GM12878 (cell line): ENCODE measurements at regions not wholly inside any gene's neighbourhood (a gene's known extent, or its start where the extent isn't known, plus 50 kb on each side); places are given as distances from the start of the nearest gene placed in this dataset.

Source experiments
- ATAC-seq: fragments of 200-7000 bp; cut with Tn5 transposase; 3 replicates; pipeline ENCODE4 v1.9.1; 2020; ENCODE audit warnings: mild to moderate bottlenecking, moderate library complexity
- BruUV-seq: library from RNA; stranded (reverse); fragments of 400-500 nt; replicated peaks from 2 replicates; lab custom pipeline; 2021; lab: Mats Ljungman, UMichigan
- CTCF ChIA-PET: fragments of 300-600 bp; sonication (Branson Sonifier 250); formaldehyde crosslinking; extraction: SDS; loops from one replicate; lab custom pipeline; 2021; ENCODE audit warnings: inconsistent platforms; lab: Yijun Ruan, JAX
- POLR2A ChIA-PET: fragments of 350-600 bp; formaldehyde crosslinking; extraction: SDS; loops from one replicate; lab custom pipeline; 2021; ENCODE audit warnings: inconsistent platforms; lab: Charles Lee
- RAD21 ChIA-PET: fragments of 300-600 bp; sonication (Branson Sonifier 250); formaldehyde crosslinking; loops from one replicate; lab custom pipeline; 2023; ENCODE audit warnings: antibody characterized with exemption; ENCODE audit not compliant: unreplicated experiment; lab: Charles Lee
- SMC1A ChIA-PET: fragments of 300-600 bp; sonication (Branson Sonifier 250); formaldehyde crosslinking; loops from one replicate; lab custom pipeline; 2023; ENCODE audit not compliant: unreplicated experiment, uncharacterized antibody; lab: Charles Lee
- DNase-seq: peaks from one replicate; pipeline ENCODE4 v3.0.0-alpha.2; 2011; ENCODE audit warnings: low read depth, low spot score
- FAIRE-seq: peaks from 3 replicates; lab custom pipeline; 2011; peaks lifted over from hg19 to GRCh38; lab: Jason Lieb, UNC
- H2AFZ ChIP-seq: 2 replicates; pipeline ENCODE4 v1.6.0; 2011; ENCODE audit warnings: low read depth, low read length, control low read depth; ENCODE audit not compliant: control insufficient read depth
- H3K27ac ChIP-seq: 2 replicates; pipeline ENCODE4 v1.5.1; 2011; ENCODE audit warnings: control low read depth; ENCODE audit not compliant: control insufficient read depth, insufficient read depth
- H3K27me3 ChIP-seq, 2 experiments: replicated peaks in 1 of 2; 2 replicates each; pipeline versions ENCODE4 v1.6.0 to v1.6.1; 2011; ENCODE audit warnings: low read length in 1 of 2; ENCODE audit not compliant: control insufficient read depth in 2 of 2, insufficient read depth in 2 of 2
- H3K36me3 ChIP-seq, 2 experiments: 2 replicates each; pipeline ENCODE4 v1.5.1; 2011; ENCODE audit warnings: low read length in 1 of 2; ENCODE audit not compliant: control insufficient read depth in 2 of 2, insufficient read depth in 2 of 2
- H3K4me1 ChIP-seq: 2 replicates; pipeline ENCODE4 v1.6.1; 2011; ENCODE audit warnings: mild to moderate bottlenecking, low read length, moderate library complexity, mixed read lengths; ENCODE audit not compliant: control insufficient read depth, insufficient read depth
- H3K4me2 ChIP-seq: 2 replicates; pipeline ENCODE4 v1.6.0; 2011; ENCODE audit warnings: control low read depth; ENCODE audit not compliant: control insufficient read depth, insufficient read depth
- H3K4me3 ChIP-seq: fragments of 200-600 bp; sonication (generic); 2 replicates; pipeline ENCODE4 v1.5.1; 2016
- H3K79me2 ChIP-seq: 2 replicates; pipeline ENCODE4 v1.6.0; 2011; ENCODE audit warnings: low read length; ENCODE audit not compliant: control insufficient read depth, insufficient read depth
- H3K9ac ChIP-seq: 2 replicates; pipeline ENCODE4 v1.8.0; 2011; ENCODE audit warnings: low read length, control low read depth, mixed read lengths; ENCODE audit not compliant: control insufficient read depth, insufficient read depth
- H3K9me3 ChIP-seq: replicated peaks from 3 replicates; pipeline ENCODE4 v1.5.1; 2011; ENCODE audit warnings: mild to moderate bottlenecking, low read length; ENCODE audit not compliant: control insufficient read depth, insufficient read depth
- H4K20me1 ChIP-seq: 2 replicates; pipeline ENCODE4 v1.6.0; 2011; ENCODE audit not compliant: control insufficient read depth, insufficient read depth
- ATF2 ChIP-seq: IDR thresholded peaks from 2 replicates; pipeline ENCODE4 v1.6.1; 2012; ENCODE audit warnings: low read length, inconsistent platforms
- ATF7 ChIP-seq: fragments of 450-650 bp; IDR thresholded peaks from 2 replicates; pipeline ENCODE4 v1.6.1; 2016; ENCODE audit warnings: low read depth, mild to moderate bottlenecking
- BCLAF1 ChIP-seq: fragments of 450-650 bp; IDR thresholded peaks from 2 replicates; pipeline ENCODE4 v1.6.1; 2017; ENCODE audit warnings: antibody characterized with exemption, mild to moderate bottlenecking, moderate library complexity
- E4F1 ChIP-seq: fragments of 450-650 bp; IDR thresholded peaks from 2 replicates; pipeline ENCODE4 v1.6.1; 2018; ENCODE audit warnings: borderline replicate concordance, mild to moderate bottlenecking; ENCODE audit not compliant: partially characterized antibody
- LARP7 ChIP-seq: fragments of 450-650 bp; IDR thresholded peaks from 2 replicates; pipeline ENCODE4 v1.6.1; 2017; ENCODE audit warnings: mild to moderate bottlenecking
- MTA3 ChIP-seq: IDR thresholded peaks from 2 replicates; pipeline ENCODE4 v1.6.1; 2012; ENCODE audit warnings: low read length, inconsistent platforms, borderline replicate concordance
- NR2C2 ChIP-seq: IDR thresholded peaks from 2 replicates; pipeline ENCODE4 v1.6.1; 2011; ENCODE audit warnings: borderline replicate concordance, low read depth; ENCODE audit not compliant: control insufficient read depth, insufficient read length
- PML ChIP-seq: IDR thresholded peaks from 2 replicates; pipeline ENCODE4 v1.6.1; 2012; ENCODE audit warnings: low read length, inconsistent platforms
- RUNX3 ChIP-seq: IDR thresholded peaks from 2 replicates; pipeline ENCODE4 v1.6.1; 2012; ENCODE audit warnings: low read length, inconsistent platforms
- SP1 ChIP-seq: IDR thresholded peaks from one replicate; pipeline ENCODE4 v1.6.1; 2011; ENCODE audit warnings: low read depth, low read length
- TARDBP ChIP-seq: IDR thresholded peaks from 2 replicates; pipeline ENCODE4 v1.6.1; 2016; ENCODE audit warnings: borderline replicate concordance
- TCF3 ChIP-seq: IDR thresholded peaks from 2 replicates; pipeline ENCODE4 v1.6.1; 2012; ENCODE audit warnings: low read depth, mild to moderate bottlenecking, low read length, borderline replicate concordance; ENCODE audit not compliant: insufficient read depth
- USF1 ChIP-seq: IDR thresholded peaks from 2 replicates; pipeline ENCODE4 v1.6.1; 2011; ENCODE audit warnings: borderline replicate concordance, low read depth, mild to moderate bottlenecking, moderate library complexity, mixed read lengths, low read length; ENCODE audit not compliant: insufficient read depth; ENCODE audit errors: extremely low read length
- ZBTB11 ChIP-seq: fragments of 450-650 bp; formaldehyde crosslinking; IDR thresholded peaks from 2 replicates; pipeline ENCODE4 v1.5.0; 2022; ENCODE audit warnings: mild to moderate bottlenecking, missing genetic modification characterization
- ZNF24 ChIP-seq: fragments of 450-650 bp; IDR thresholded peaks from 2 replicates; pipeline ENCODE4 v1.6.1; 2017; ENCODE audit warnings: antibody characterized with exemption, mild to moderate bottlenecking
- WGBS: methylation state at CpG from one replicate; pipeline ENCODE4 v1.1.6; 2016; ENCODE audit warnings: low lambda C conversion rate; ENCODE audit not compliant: insufficient replicate concordance, insufficient coverage; ENCODE audit errors: missing lambda C conversion rate; 5-methylcytosine and 5-hydroxymethylcytosine counted together
- in situ Hi-C: fragments of 300-500 bp; cut with MboI; formaldehyde crosslinking; loops from 9 replicates; pipeline ENCODE4 v1.14.3; 2018; ENCODE audit warnings: mixed read lengths
- intact Hi-C: fragments of 100-400 bp; cut with micrococcal nuclease; formaldehyde crosslinking; loops from one replicate; pipeline ENCODE4 v1.14.2; 2022; ENCODE audit not compliant: unreplicated experiment

GRCh38 chr2:145832681-145833080 lies 1312.8 kb upstream of the ZEB2 start:
- Histone ChIP-seq H4K20me1 (no peaks in the 10 kb centered on the region), H2AFZ (no peak overlapping the region), H3K27ac (no peak overlapping the region), H3K4me2 (no peak overlapping the region), H3K27me3 (no peaks in the 10 kb centered on the region), H3K4me1 (no peaks in the 10 kb centered on the region), H3K9ac (no peak overlapping the region), H3K79me2 (no peaks in the 10 kb centered on the region), H3K4me3 (no peak overlapping the region), H3K36me3 (no peaks in the 10 kb centered on the region), H3K9me3 (no peaks in the 10 kb centered on the region)
- ATAC-seq (no peak), DNase-seq (no peak), FAIRE-seq (no peak)
- ChIA-PET CTCF (interaction anchor here (0.9 to 1.1 kb wide), 2 partner anchors 11 to 687 kb away, joined by 4 read pairs; no protein-coding TSS in a partner anchor), SMC1A (no interaction called here), RAD21 (no interaction called here), POLR2A (no interaction called here)
- intact Hi-C loops, result no loop called here
- 21% methylated on average over 5 of the region's 5 CpGs for WGBS
- BruUV-seq, result no TSS peak
- in situ Hi-C loops, result no loop called here
- TF ChIP-seq BCLAF1, result no peak
- TF ChIP-seq ATF2, result no peak
- no peak for TF ChIP-seq TCF3
- no peak for TF ChIP-seq MTA3
- TF ChIP-seq SP1, result no peak
- TF ChIP-seq ZBTB11 (CRISPR knock-in tag), result no peak
- TF ChIP-seq PML, result no peak
- no peak for TF ChIP-seq RUNX3
- TF ChIP-seq ZNF24, result no peak
- TF ChIP-seq USF1, result no peak
- no peak for TF ChIP-seq TARDBP
- TF ChIP-seq NR2C2, result no peak
- no peak for TF ChIP-seq E4F1
- no peak for TF ChIP-seq LARP7
- no peak for TF ChIP-seq ATF7
